Esophagus muscularis mucosa (tissue), 4 donors: ENCODE measurements at regions not wholly inside any gene's neighbourhood (a gene's known extent, or its start where the extent isn't known, plus 50 kb on each side); places are given as distances from the start of the nearest gene placed in this dataset.

ENCODE experiments used
- CTCF ChIP-seq, 3 experiments: fragments of 200-600 bp in 2 of 3; fragments of 450-650 bp in 1 of 3; sonication (generic) in 2 of 3; IDR thresholded peaks; one replicate each; pipeline ENCODE4 v1.5.1; 2017 to 2019; ENCODE audit warnings: antibody characterized with exemption in 3 of 3, mild to moderate bottlenecking in 2 of 3, moderate library complexity in 1 of 3
- EP300 ChIP-seq: sonication (generic); formaldehyde crosslinking; IDR thresholded peaks from one replicate; pipeline ENCODE4 v1.6.1; 2017; ENCODE audit warnings: antibody characterized with exemption
- POLR2A ChIP-seq: fragments of 450-650 bp; IDR thresholded peaks from one replicate; pipeline ENCODE4 v1.6.1; 2017; ENCODE audit warnings: antibody characterized with exemption, moderate library complexity, mild to moderate bottlenecking, low read depth
- POLR2AphosphoS5 ChIP-seq, 2 donors: sonication (generic); formaldehyde crosslinking; IDR thresholded peaks; one replicate each; pipeline ENCODE4 v1.6.1; 2017; ENCODE audit warnings: antibody characterized with exemption in 2 of 2

- TF ChIP-seq POLR2A: no peak
- TF ChIP-seq CTCF (IDR thresholded peaks at IDR 0.05): no peak
- no peak for TF ChIP-seq POLR2AphosphoS5 (IDR thresholded peaks at IDR 0.05)
- no peak for TF ChIP-seq EP300
Observed at GRCh38 chr4:101615652-101616051, 174.9 kb upstream of the BANK1 start.
